Neural progenitor cell (in vitro differentiated cells): ENCODE measurements at regions not wholly inside any gene's neighbourhood (a gene's known extent, or its start where the extent isn't known, plus 50 kb on each side); places are given as distances from the start of the nearest gene placed in this dataset.

Experiments used
- DNase-seq: peaks from one replicate; pipeline ENCODE4 v3.0.0-alpha.2; 2016; ENCODE audit warnings: low spot score
- H2AFZ ChIP-seq: fragments of 200-600 bp; sonication (generic); replicated peaks from 2 replicates; pipeline ENCODE4 v1.6.1; 2016; ENCODE audit warnings: antibody characterized with exemption
- H3F3A ChIP-seq: fragments of 200-600 bp; sonication (generic); 2 replicates; pipeline ENCODE4 v1.6.1; 2016; ENCODE audit warnings: antibody characterized with exemption, low read depth
- H3K27ac ChIP-seq: fragments of 200-600 bp; sonication (generic); 2 replicates; pipeline ENCODE4 v1.5.1; 2016; ENCODE audit warnings: mild to moderate bottlenecking
- H3K27me3 ChIP-seq: fragments of 200-600 bp; sonication (generic); 2 replicates; pipeline ENCODE4 v1.6.1; 2016; ENCODE audit warnings: mild to moderate bottlenecking, moderate library complexity
- H3K36me3 ChIP-seq: fragments of 200-600 bp; sonication (generic); 2 replicates; pipeline ENCODE4 v1.5.1; 2016
- H3K4me1 ChIP-seq: fragments of 200-600 bp; sonication (generic); 2 replicates; pipeline ENCODE4 v1.6.1; 2016; ENCODE audit warnings: mixed run types
- H3K4me2 ChIP-seq: fragments of 200-600 bp; sonication (generic); 2 replicates; pipeline ENCODE4 v1.6.1; 2016
- H3K4me3 ChIP-seq: fragments of 200-600 bp; sonication (generic); 2 replicates; pipeline ENCODE4 v1.5.1; 2016
- H3K79me2 ChIP-seq: fragments of 200-600 bp; sonication (generic); 2 replicates; pipeline ENCODE4 v1.6.1; 2016; ENCODE audit warnings: low read depth
- H3K9ac ChIP-seq: fragments of 200-600 bp; sonication (generic); 2 replicates; pipeline ENCODE4 v1.6.1; 2016
- H3K9me3 ChIP-seq: fragments of 200-600 bp; sonication (generic); 2 replicates; pipeline ENCODE4 v1.5.1; 2016; ENCODE audit warnings: low read depth
- H4K20me1 ChIP-seq: fragments of 200-600 bp; sonication (generic); 2 replicates; pipeline ENCODE4 v1.6.1; 2016; ENCODE audit warnings: low read depth
- H3K27ac Mint-ChIP-seq: 3 replicates; pipeline ENCODE4 v1.8.0; 2021; ENCODE audit warnings: mixed read lengths
- H3K27me3 Mint-ChIP-seq: 2 replicates; pipeline ENCODE4 v1.8.0; 2022; ENCODE audit warnings: low read depth, mild to moderate bottlenecking, inconsistent platforms, moderate library complexity, mixed read lengths; ENCODE audit not compliant: insufficient read depth
- H3K36me3 Mint-ChIP-seq: 3 replicates; pipeline ENCODE4 v1.8.0; 2021; ENCODE audit warnings: mixed read lengths
- H3K4me1 Mint-ChIP-seq: 3 replicates; pipeline ENCODE4 v1.8.0; 2021; ENCODE audit warnings: mixed read lengths
- H3K4me3 Mint-ChIP-seq: 3 replicates; pipeline ENCODE4 v1.8.0; 2021; ENCODE audit warnings: mild to moderate bottlenecking, moderate library complexity, mixed read lengths
- H3K9me3 Mint-ChIP-seq: 3 replicates; pipeline ENCODE4 v1.8.0; 2020; ENCODE audit warnings: mixed read lengths
- EZH2 ChIP-seq: fragments of 200-600 bp; sonication (generic); IDR thresholded peaks from 2 replicates; pipeline ENCODE4 v1.6.1; 2017; ENCODE audit warnings: antibody characterized with exemption, mild to moderate bottlenecking, moderate library complexity
- EZH2phosphoT487 ChIP-seq: fragments of 200-600 bp; sonication (generic); IDR thresholded peaks from 2 replicates; pipeline ENCODE4 v1.6.1; 2017; ENCODE audit warnings: antibody characterized with exemption
- TF ChIP-seq, protein P1 (sequence below): fragments of 200-600 bp; sonication (generic); IDR thresholded peaks from 2 replicates; pipeline ENCODE4 v1.5.1; 2017; ENCODE audit warnings: antibody characterized with exemption, mild to moderate bottlenecking

DNA sequence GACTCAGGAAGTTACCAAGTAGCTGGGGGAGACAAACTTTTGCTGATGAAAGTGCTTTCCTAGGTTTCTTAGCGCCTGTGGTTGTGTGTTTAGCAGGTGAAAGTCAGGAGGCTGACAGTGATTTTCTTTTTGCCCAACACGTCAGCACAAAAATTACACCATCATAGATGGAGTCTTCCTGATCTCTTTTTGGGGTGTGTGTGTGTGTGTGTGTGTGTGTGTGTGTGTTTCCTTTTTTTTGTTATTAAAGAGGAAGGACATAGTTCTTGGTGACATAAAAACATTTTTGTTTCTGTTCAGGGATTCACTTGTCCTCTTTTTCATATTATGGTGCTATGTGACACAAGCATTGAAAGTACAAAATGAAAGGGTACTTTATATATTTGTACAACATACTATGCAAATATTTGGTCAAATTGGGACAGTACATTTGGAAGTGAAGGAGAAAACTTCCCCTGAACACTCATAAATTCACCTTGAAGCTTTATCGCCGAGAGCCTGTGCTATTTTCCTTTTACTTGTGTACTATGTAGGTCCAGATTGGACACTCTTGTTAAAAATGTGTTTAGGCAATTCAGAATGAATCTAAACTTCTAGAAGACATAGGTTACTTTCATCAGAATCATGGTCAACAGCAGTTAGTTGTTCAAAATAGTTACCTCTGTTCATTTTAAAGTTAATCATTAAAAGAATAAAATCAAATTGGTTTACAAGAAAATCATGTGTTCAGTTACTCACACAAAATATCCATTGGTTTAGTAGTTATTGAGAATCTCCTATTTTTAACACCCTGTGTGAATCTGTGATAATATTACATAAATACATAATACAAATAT is 491.9 kb downstream of the IRS1 start:
- Histone ChIP-seq H3K36me3 (no peaks in the 10 kb centered on the region), H3K27me3 (no peaks in the 10 kb centered on the region), H3K27ac (no peak overlapping the region), H3K79me2 (no peaks in the 10 kb centered on the region), H4K20me1 (no peaks in the 10 kb centered on the region), H3F3A (no peaks in the 10 kb centered on the region), H3K9ac (no peak overlapping the region), H3K4me3 (no peak overlapping the region), H3K4me2 (no peak overlapping the region), H3K4me1 (no peaks in the 10 kb centered on the region), H3K9me3 (no peaks in the 10 kb centered on the region), H2AFZ (no peak overlapping the region)
- H3K27ac Mint-ChIP-seq = peak overlapping the region; percentile 5
- no peaks in the 10 kb centered on the region for H3K36me3 Mint-ChIP-seq
- H3K4me3 Mint-ChIP-seq = no peak overlapping the region
- DNase-seq = no peak
- H3K27me3 Mint-ChIP-seq = no peaks in the 10 kb centered on the region
- no peaks in the 10 kb centered on the region for H3K9me3 Mint-ChIP-seq
- H3K4me1 Mint-ChIP-seq = peaks cover 5% of the 10 kb centered on the region
- TF ChIP-seq EZH2 = no peak
- TF ChIP-seq, protein P1, sequence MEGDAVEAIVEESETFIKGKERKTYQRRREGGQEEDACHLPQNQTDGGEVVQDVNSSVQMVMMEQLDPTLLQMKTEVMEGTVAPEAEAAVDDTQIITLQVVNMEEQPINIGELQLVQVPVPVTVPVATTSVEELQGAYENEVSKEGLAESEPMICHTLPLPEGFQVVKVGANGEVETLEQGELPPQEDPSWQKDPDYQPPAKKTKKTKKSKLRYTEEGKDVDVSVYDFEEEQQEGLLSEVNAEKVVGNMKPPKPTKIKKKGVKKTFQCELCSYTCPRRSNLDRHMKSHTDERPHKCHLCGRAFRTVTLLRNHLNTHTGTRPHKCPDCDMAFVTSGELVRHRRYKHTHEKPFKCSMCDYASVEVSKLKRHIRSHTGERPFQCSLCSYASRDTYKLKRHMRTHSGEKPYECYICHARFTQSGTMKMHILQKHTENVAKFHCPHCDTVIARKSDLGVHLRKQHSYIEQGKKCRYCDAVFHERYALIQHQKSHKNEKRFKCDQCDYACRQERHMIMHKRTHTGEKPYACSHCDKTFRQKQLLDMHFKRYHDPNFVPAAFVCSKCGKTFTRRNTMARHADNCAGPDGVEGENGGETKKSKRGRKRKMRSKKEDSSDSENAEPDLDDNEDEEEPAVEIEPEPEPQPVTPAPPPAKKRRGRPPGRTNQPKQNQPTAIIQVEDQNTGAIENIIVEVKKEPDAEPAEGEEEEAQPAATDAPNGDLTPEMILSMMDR = no peak
- no peak for TF ChIP-seq EZH2phosphoT487

- Histone ChIP-seq H3F3A (no peaks in the 10 kb centered on the region), H3K9me3 (no peaks in the 10 kb centered on the region), H2AFZ (no peak overlapping the region), H4K20me1 (no peaks in the 10 kb centered on the region), H3K4me1 (no peaks in the 10 kb centered on the region), H3K4me2 (no peak overlapping the region), H3K27ac (no peak overlapping the region), H3K79me2 (no peaks in the 10 kb centered on the region), H3K4me3 (no peak overlapping the region), H3K9ac (no peak overlapping the region), H3K27me3 (no peaks in the 10 kb centered on the region), H3K36me3 (no peaks in the 10 kb centered on the region)
- H3K4me3 Mint-ChIP-seq = no peak overlapping the region
- TF ChIP-seq EZH2 (no peak), EZH2phosphoT487 (no peak)
- TF ChIP-seq, protein P1 = no peak
- no peaks in the 10 kb centered on the region for H3K36me3 Mint-ChIP-seq
- H3K9me3 Mint-ChIP-seq = no peaks in the 10 kb centered on the region
- H3K4me1 Mint-ChIP-seq = peaks cover 5% of the 10 kb centered on the region
- no peak overlapping the region for H3K27ac Mint-ChIP-seq
- no peak for DNase-seq
- H3K27me3 Mint-ChIP-seq = no peaks in the 10 kb centered on the region
These were observed 492.7 kb downstream of the IRS1 start for GRCh38 chr2:226306969-226307368.

DNA sequence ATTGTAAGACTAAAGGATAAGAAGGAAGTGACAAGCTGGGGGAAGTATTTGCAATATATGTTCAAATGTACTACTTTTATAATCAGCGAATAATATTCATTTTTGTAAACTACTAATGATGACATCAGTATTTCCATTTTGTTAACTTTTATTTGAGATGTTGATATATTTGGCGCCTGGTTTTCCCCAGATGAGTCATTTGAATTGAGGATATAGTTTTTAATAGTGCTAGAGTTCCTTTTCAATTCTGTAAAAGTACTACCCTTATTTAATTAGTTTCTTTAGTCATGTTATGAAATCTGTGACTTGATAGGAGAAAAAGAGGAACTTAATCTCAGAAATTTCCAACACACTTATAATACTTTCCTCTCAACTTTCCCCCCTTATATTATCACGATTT is 495.3 kb downstream of the IRS1 start:
- no peak overlapping the region for H3K4me3 ChIP-seq
- Mint-ChIP-seq H3K4me1 (peaks cover 5% of the 10 kb centered on the region), H3K4me3 (no peak overlapping the region), H3K36me3 (no peaks in the 10 kb centered on the region), H3K9me3 (peaks cover 2% of the 10 kb centered on the region), H3K27me3 (no peaks in the 10 kb centered on the region), H3K27ac (no peak overlapping the region)
- no peaks in the 10 kb centered on the region for H3K36me3 ChIP-seq
- H3K79me2 ChIP-seq = no peaks in the 10 kb centered on the region
- H3K9ac ChIP-seq = no peak overlapping the region
- H3K9me3 ChIP-seq = no peaks in the 10 kb centered on the region
- TF ChIP-seq EZH2phosphoT487 = no peak
- TF ChIP-seq, protein P1 = no peak
- H2AFZ ChIP-seq = no peak overlapping the region
- H4K20me1 ChIP-seq = no peaks in the 10 kb centered on the region
- no peaks in the 10 kb centered on the region for H3F3A ChIP-seq
- H3K4me1 ChIP-seq = no peaks in the 10 kb centered on the region
- H3K4me2 ChIP-seq = no peak overlapping the region
- no peaks in the 10 kb centered on the region for H3K27me3 ChIP-seq
- no peak overlapping the region for H3K27ac ChIP-seq
- DNase-seq = no peak
